Chondrocyte (in vitro differentiated cells): ENCODE measurements at regions not wholly inside any gene's neighbourhood (a gene's known extent, or its start where the extent isn't known, plus 50 kb on each side); places are given as distances from the start of the nearest gene placed in this dataset.

Experiments used
- DNase-seq: peaks from one replicate; pipeline ENCODE4 v3.0.0; 2021; ENCODE audit warnings: mixed read lengths, low spot score
- H3K27ac Mint-ChIP-seq: one replicate; pipeline ENCODE4 v1.8.0; 2021; ENCODE audit warnings: mild to moderate bottlenecking, moderate library complexity, mixed read lengths; ENCODE audit not compliant: unreplicated experiment
- H3K27me3 Mint-ChIP-seq: 2 replicates; pipeline ENCODE4 v1.8.0; 2021; ENCODE audit warnings: low read depth, mixed read lengths
- H3K36me3 Mint-ChIP-seq: 2 replicates; pipeline ENCODE4 v1.8.0; 2021; ENCODE audit warnings: low read depth, mixed read lengths
- H3K4me1 Mint-ChIP-seq: 2 replicates; pipeline ENCODE4 v1.8.0; 2021; ENCODE audit warnings: low read depth, mild to moderate bottlenecking, mixed read lengths
- H3K4me3 Mint-ChIP-seq: one replicate; pipeline ENCODE4 v1.8.0; 2021; ENCODE audit warnings: mild to moderate bottlenecking, moderate library complexity, mixed read lengths; ENCODE audit not compliant: unreplicated experiment
- H3K9me3 Mint-ChIP-seq: 2 replicates; pipeline ENCODE4 v1.8.0; 2021; ENCODE audit warnings: low read depth, mixed read lengths
- CTCF ChIP-seq: fragments of 200-600 bp; sonication (generic); IDR thresholded peaks from 2 replicates; pipeline ENCODE4 v1.5.0; 2021; ENCODE audit warnings: antibody characterized with exemption, mild to moderate bottlenecking, moderate library complexity

- DNase-seq: no peak
- Mint-ChIP-seq H3K27me3 (peaks cover 2% of the 10 kb centered on the region), H3K27ac (no peak overlapping the region), H3K36me3 (peaks cover 9% of the 10 kb centered on the region), H3K9me3 (peaks cover 19% of the 10 kb centered on the region), H3K4me3 (no peak overlapping the region), H3K4me1 (no peaks in the 10 kb centered on the region)
- peak; percentile 74 for TF ChIP-seq CTCF
Measured at GRCh38 chr3:43223670-43224364, 62.5 kb upstream of the SNRK start.

- peaks cover 4% of the 10 kb centered on the region for H3K27me3 Mint-ChIP-seq
- no peak for DNase-seq
- H3K4me3 Mint-ChIP-seq: no peak overlapping the region
- no peak for TF ChIP-seq CTCF
- no peak overlapping the region for H3K27ac Mint-ChIP-seq
- no peaks in the 10 kb centered on the region for H3K4me1 Mint-ChIP-seq
- H3K9me3 Mint-ChIP-seq: peaks cover 12% of the 10 kb centered on the region
- peaks cover 4% of the 10 kb centered on the region for H3K36me3 Mint-ChIP-seq
Measured at GRCh38 chr3:43222590-43222989, 63.8 kb upstream of the SNRK start.

GRCh38 chr3:43221076-43221475 is 65.3 kb upstream of the SNRK start:
- no peaks in the 10 kb centered on the region for H3K9me3 Mint-ChIP-seq
- DNase-seq: no peak
- H3K36me3 Mint-ChIP-seq: no peaks in the 10 kb centered on the region
- peaks cover 11% of the 10 kb centered on the region for H3K27me3 Mint-ChIP-seq
- TF ChIP-seq CTCF: no peak
- H3K27ac Mint-ChIP-seq: no peak overlapping the region
- H3K4me1 Mint-ChIP-seq: no peaks in the 10 kb centered on the region
- H3K4me3 Mint-ChIP-seq: no peak overlapping the region

- H3K4me3 Mint-ChIP-seq: no peak overlapping the region
- H3K36me3 Mint-ChIP-seq: no peaks in the 10 kb centered on the region
- no peak overlapping the region for H3K27ac Mint-ChIP-seq
- no peaks in the 10 kb centered on the region for H3K4me1 Mint-ChIP-seq
- H3K27me3 Mint-ChIP-seq: peaks cover 12% of the 10 kb centered on the region
- TF ChIP-seq CTCF: no peak
- H3K9me3 Mint-ChIP-seq: no peaks in the 10 kb centered on the region
- no peak for DNase-seq
Measured at GRCh38 chr3:43219616-43220015, 66.7 kb upstream of the SNRK start.

- H3K4me1 Mint-ChIP-seq: no peaks in the 10 kb centered on the region
- no peaks in the 10 kb centered on the region for H3K36me3 Mint-ChIP-seq
- DNase-seq: no peak
- no peak overlapping the region for H3K4me3 Mint-ChIP-seq
- H3K27ac Mint-ChIP-seq: no peak overlapping the region
- H3K9me3 Mint-ChIP-seq: no peaks in the 10 kb centered on the region
- H3K27me3 Mint-ChIP-seq: peaks cover 15% of the 10 kb centered on the region
- TF ChIP-seq CTCF: no peak
Measured at GRCh38 chr3:43218921-43219320, 67.4 kb upstream of the SNRK start.
